GM12878 (cell line): ENCODE measurements at regions not wholly inside any gene's neighbourhood (a gene's known extent, or its start where the extent isn't known, plus 50 kb on each side); places are given as distances from the start of the nearest gene placed in this dataset.

Experiments used
- ATAC-seq: fragments of 200-7000 bp; cut with Tn5 transposase; 3 replicates; pipeline ENCODE4 v1.9.1; 2020; ENCODE audit warnings: mild to moderate bottlenecking, moderate library complexity
- BruUV-seq: library from RNA; stranded (reverse); fragments of 400-500 nt; replicated peaks from 2 replicates; lab custom pipeline; 2021; lab: Mats Ljungman, UMichigan
- CTCF ChIA-PET: fragments of 300-600 bp; sonication (Branson Sonifier 250); formaldehyde crosslinking; extraction: SDS; loops from one replicate; lab custom pipeline; 2021; ENCODE audit warnings: inconsistent platforms; lab: Yijun Ruan, JAX
- POLR2A ChIA-PET: fragments of 350-600 bp; formaldehyde crosslinking; extraction: SDS; loops from one replicate; lab custom pipeline; 2021; ENCODE audit warnings: inconsistent platforms; lab: Charles Lee
- RAD21 ChIA-PET: fragments of 300-600 bp; sonication (Branson Sonifier 250); formaldehyde crosslinking; loops from one replicate; lab custom pipeline; 2023; ENCODE audit warnings: antibody characterized with exemption; ENCODE audit not compliant: unreplicated experiment; lab: Charles Lee
- SMC1A ChIA-PET: fragments of 300-600 bp; sonication (Branson Sonifier 250); formaldehyde crosslinking; loops from one replicate; lab custom pipeline; 2023; ENCODE audit not compliant: unreplicated experiment, uncharacterized antibody; lab: Charles Lee
- DNase-seq: peaks from one replicate; pipeline ENCODE4 v3.0.0-alpha.2; 2011; ENCODE audit warnings: low read depth, low spot score
- FAIRE-seq: peaks from 3 replicates; lab custom pipeline; 2011; peaks lifted over from hg19 to GRCh38; lab: Jason Lieb, UNC
- H2AFZ ChIP-seq: 2 replicates; pipeline ENCODE4 v1.6.0; 2011; ENCODE audit warnings: low read depth, low read length, control low read depth; ENCODE audit not compliant: control insufficient read depth
- H3K27ac ChIP-seq: 2 replicates; pipeline ENCODE4 v1.5.1; 2011; ENCODE audit warnings: control low read depth; ENCODE audit not compliant: control insufficient read depth, insufficient read depth
- H3K27me3 ChIP-seq, 2 experiments: replicated peaks in 1 of 2; 2 replicates each; pipeline versions ENCODE4 v1.6.0 to v1.6.1; 2011; ENCODE audit warnings: low read length in 1 of 2; ENCODE audit not compliant: control insufficient read depth in 2 of 2, insufficient read depth in 2 of 2
- H3K36me3 ChIP-seq, 2 experiments: 2 replicates each; pipeline ENCODE4 v1.5.1; 2011; ENCODE audit warnings: low read length in 1 of 2; ENCODE audit not compliant: control insufficient read depth in 2 of 2, insufficient read depth in 2 of 2
- H3K4me1 ChIP-seq: 2 replicates; pipeline ENCODE4 v1.6.1; 2011; ENCODE audit warnings: mild to moderate bottlenecking, low read length, moderate library complexity, mixed read lengths; ENCODE audit not compliant: control insufficient read depth, insufficient read depth
- H3K4me2 ChIP-seq: 2 replicates; pipeline ENCODE4 v1.6.0; 2011; ENCODE audit warnings: control low read depth; ENCODE audit not compliant: control insufficient read depth, insufficient read depth
- H3K4me3 ChIP-seq: fragments of 200-600 bp; sonication (generic); 2 replicates; pipeline ENCODE4 v1.5.1; 2016
- H3K79me2 ChIP-seq: 2 replicates; pipeline ENCODE4 v1.6.0; 2011; ENCODE audit warnings: low read length; ENCODE audit not compliant: control insufficient read depth, insufficient read depth
- H3K9ac ChIP-seq: 2 replicates; pipeline ENCODE4 v1.8.0; 2011; ENCODE audit warnings: low read length, control low read depth, mixed read lengths; ENCODE audit not compliant: control insufficient read depth, insufficient read depth
- H3K9me3 ChIP-seq: replicated peaks from 3 replicates; pipeline ENCODE4 v1.5.1; 2011; ENCODE audit warnings: mild to moderate bottlenecking, low read length; ENCODE audit not compliant: control insufficient read depth, insufficient read depth
- H4K20me1 ChIP-seq: 2 replicates; pipeline ENCODE4 v1.6.0; 2011; ENCODE audit not compliant: control insufficient read depth, insufficient read depth
- BMI1 ChIP-seq: fragments of 450-650 bp; IDR thresholded peaks from 2 replicates; pipeline ENCODE4 v1.6.1; 2016; ENCODE audit warnings: mild to moderate bottlenecking, moderate library complexity, borderline replicate concordance
- CREB1 ChIP-seq: IDR thresholded peaks from 2 replicates; pipeline ENCODE4 v1.6.1; 2012; ENCODE audit warnings: low read depth, mild to moderate bottlenecking, inconsistent platforms
- EGR1 ChIP-seq, 2 experiments: IDR thresholded peaks; 1 replicate in 1 of 2; 2 replicates in 1 of 2; pipeline ENCODE4 v1.6.1; 2011 to 2012; ENCODE audit warnings: low read depth in 2 of 2, low read length in 2 of 2, borderline replicate concordance in 1 of 2, mild to moderate bottlenecking in 1 of 2, moderate library complexity in 1 of 2
- PAX5 ChIP-seq: IDR thresholded peaks from 2 replicates; pipeline ENCODE4 v1.6.1; 2011; ENCODE audit warnings: low read depth, low read length, borderline replicate concordance
- RUNX3 ChIP-seq: IDR thresholded peaks from 2 replicates; pipeline ENCODE4 v1.6.1; 2012; ENCODE audit warnings: low read length, inconsistent platforms
- SPI1 ChIP-seq: IDR thresholded peaks from 2 replicates; pipeline ENCODE4 v1.6.1; 2011; ENCODE audit warnings: low read depth, mild to moderate bottlenecking, low read length, moderate library complexity, borderline replicate concordance; ENCODE audit not compliant: insufficient read depth
- SUPT20H ChIP-seq: IDR thresholded peaks from 2 replicates; pipeline ENCODE4 v1.6.1; 2011; ENCODE audit warnings: low read depth, mild to moderate bottlenecking, low read length, moderate library complexity, borderline replicate concordance; ENCODE audit not compliant: control insufficient read depth
- ZNF207 ChIP-seq: fragments of 450-650 bp; IDR thresholded peaks from 2 replicates; pipeline ENCODE4 v1.6.1; 2014; ENCODE audit warnings: antibody characterized with exemption, mild to moderate bottlenecking, borderline replicate concordance
- WGBS: methylation state at CpG from one replicate; pipeline ENCODE4 v1.1.6; 2016; ENCODE audit warnings: low lambda C conversion rate; ENCODE audit not compliant: insufficient replicate concordance, insufficient coverage; ENCODE audit errors: missing lambda C conversion rate; 5-methylcytosine and 5-hydroxymethylcytosine counted together
- in situ Hi-C: fragments of 300-500 bp; cut with MboI; formaldehyde crosslinking; loops from 9 replicates; pipeline ENCODE4 v1.14.3; 2018; ENCODE audit warnings: mixed read lengths
- intact Hi-C: fragments of 100-400 bp; cut with micrococcal nuclease; formaldehyde crosslinking; loops from one replicate; pipeline ENCODE4 v1.14.2; 2022; ENCODE audit not compliant: unreplicated experiment
- TF ChIP-seq, protein P1 (sequence below): IDR thresholded peaks from 2 replicates; pipeline ENCODE4 v1.6.1; 2012; ENCODE audit warnings: low read depth, low read length, improper control_type of control experiment
- TF ChIP-seq, protein P2 (sequence below): fragments of 450-650 bp; IDR thresholded peaks from 2 replicates; pipeline ENCODE4 v1.6.1; 2017; ENCODE audit warnings: borderline replicate concordance
- TF ChIP-seq, protein P3 (sequence below): fragments of 450-650 bp; IDR thresholded peaks from 2 replicates; pipeline ENCODE4 v1.6.1; 2018; ENCODE audit warnings: borderline replicate concordance, mild to moderate bottlenecking; ENCODE audit not compliant: partially characterized antibody

DNA sequence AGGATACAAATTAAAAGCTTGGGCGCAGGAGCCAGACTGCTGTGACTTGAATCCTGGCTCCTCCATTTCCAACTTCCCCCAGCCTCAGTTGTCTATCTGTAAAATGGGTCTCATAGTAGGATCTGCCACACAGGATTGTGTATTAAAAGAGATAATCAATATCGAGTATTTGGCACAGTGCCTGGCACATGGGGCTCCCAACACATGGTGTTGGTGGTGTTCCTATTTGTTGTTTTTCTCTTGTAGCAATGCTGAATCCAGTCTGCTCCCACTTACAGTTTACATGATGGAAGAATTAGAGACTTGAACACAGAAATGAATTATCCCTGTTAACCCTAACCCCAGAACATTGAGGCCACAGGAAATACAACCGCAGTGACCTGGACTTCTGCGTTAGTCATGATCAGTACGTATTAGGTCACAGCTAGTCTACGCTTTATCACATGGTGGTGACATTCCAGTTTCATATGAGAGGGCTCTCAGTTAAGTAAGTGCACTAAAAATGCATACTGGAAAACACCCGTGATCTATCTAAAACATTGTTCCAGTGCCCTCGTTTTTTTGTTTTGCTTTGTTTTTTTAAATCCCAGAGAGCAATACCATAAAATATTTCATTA, 169.5 kb upstream of the KLF14 start:
- BruUV-seq: no TSS peak
- peaks cover 10 to 31% of the 10 kb centered on the region in 2 experiments for H3K36me3 ChIP-seq
- peaks cover 60% of the 10 kb centered on the region for H3K79me2 ChIP-seq

More for the DNA sequence above, 169.5 kb upstream of the KLF14 start:
- ChIA-PET CTCF (interaction anchor here (0.6 to 3.2 kb wide), 10 partner anchors 8 to 144 kb away, joined by 3 to 20 read pairs (median 4); no protein-coding TSS in a partner anchor), RAD21 (interaction anchor here (1.4 to 1.5 kb wide), 2 partner anchors 56 to 137 kb away, joined by 3 read pairs; no protein-coding TSS in a partner anchor), POLR2A (interaction anchor here (0.7 kb wide), 1 partner anchor 57 kb away, joined by 3 read pairs; no protein-coding TSS in a partner anchor), SMC1A (interaction anchor here (0.8 to 2.7 kb wide), 9 partner anchors 9 to 136 kb away, joined by 3 to 8 read pairs (median 4); no protein-coding TSS in a partner anchor)
- TF ChIP-seq, protein P1, sequence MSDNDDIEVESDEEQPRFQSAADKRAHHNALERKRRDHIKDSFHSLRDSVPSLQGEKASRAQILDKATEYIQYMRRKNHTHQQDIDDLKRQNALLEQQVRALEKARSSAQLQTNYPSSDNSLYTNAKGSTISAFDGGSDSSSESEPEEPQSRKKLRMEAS: no peak
- TF ChIP-seq PAX5 (no peak), EGR1 (IDR thresholded peaks at IDR 0.05; ENCODE audit: borderline replicate concordance in 1 of 2, low read depth in 2 of 2, low read length in 2 of 2) (no peak), CREB1 (0 out of 2 replicates have a peak, but pooled peaks have one; percentile 35), BMI1 (no peak), SUPT20H (no peak), SPI1 (no peak), ZNF207 (no peak), RUNX3 (peak; percentile 59)
- TF ChIP-seq, protein P2, sequence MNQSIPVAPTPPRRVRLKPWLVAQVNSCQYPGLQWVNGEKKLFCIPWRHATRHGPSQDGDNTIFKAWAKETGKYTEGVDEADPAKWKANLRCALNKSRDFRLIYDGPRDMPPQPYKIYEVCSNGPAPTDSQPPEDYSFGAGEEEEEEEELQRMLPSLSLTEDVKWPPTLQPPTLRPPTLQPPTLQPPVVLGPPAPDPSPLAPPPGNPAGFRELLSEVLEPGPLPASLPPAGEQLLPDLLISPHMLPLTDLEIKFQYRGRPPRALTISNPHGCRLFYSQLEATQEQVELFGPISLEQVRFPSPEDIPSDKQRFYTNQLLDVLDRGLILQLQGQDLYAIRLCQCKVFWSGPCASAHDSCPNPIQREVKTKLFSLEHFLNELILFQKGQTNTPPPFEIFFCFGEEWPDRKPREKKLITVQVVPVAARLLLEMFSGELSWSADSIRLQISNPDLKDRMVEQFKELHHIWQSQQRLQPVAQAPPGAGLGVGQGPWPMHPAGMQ: no peak
- TF ChIP-seq, protein P3, sequence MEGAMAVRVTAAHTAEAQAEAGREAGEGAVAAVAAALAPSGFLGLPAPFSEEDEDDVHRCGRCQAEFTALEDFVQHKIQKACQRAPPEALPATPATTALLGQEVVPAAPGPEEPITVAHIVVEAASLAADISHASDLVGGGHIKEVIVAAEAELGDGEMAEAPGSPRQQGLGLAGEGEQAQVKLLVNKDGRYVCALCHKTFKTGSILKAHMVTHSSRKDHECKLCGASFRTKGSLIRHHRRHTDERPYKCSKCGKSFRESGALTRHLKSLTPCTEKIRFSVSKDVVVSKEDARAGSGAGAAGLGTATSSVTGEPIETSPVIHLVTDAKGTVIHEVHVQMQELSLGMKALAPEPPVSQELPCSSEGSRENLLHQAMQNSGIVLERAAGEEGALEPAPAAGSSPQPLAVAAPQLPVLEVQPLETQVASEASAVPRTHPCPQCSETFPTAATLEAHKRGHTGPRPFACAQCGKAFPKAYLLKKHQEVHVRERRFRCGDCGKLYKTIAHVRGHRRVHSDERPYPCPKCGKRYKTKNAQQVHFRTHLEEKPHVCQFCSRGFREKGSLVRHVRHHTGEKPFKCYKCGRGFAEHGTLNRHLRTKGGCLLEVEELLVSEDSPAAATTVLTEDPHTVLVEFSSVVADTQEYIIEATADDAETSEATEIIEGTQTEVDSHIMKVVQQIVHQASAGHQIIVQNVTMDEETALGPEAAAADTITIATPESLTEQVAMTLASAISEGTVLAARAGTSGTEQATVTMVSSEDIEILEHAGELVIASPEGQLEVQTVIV: no peak
- FAIRE-seq (no peak), ATAC-seq (peak; percentile 9; the same call in 1 of the 3 replicates), DNase-seq (no peak)
- no peak overlapping the region for H2AFZ ChIP-seq
- no peak overlapping the region for H3K9ac ChIP-seq
- H3K4me1 ChIP-seq: peaks cover 43% of the 10 kb centered on the region
- in situ Hi-C loops (loop anchor here (5.0 kb wide), 1 partner anchor 139 kb away; no protein-coding TSS in a partner anchor), intact Hi-C loops (no loop called here)
- H3K27me3 ChIP-seq: no peaks in the 10 kb centered on the region
- no peak overlapping the region for H3K4me2 ChIP-seq
- no peaks in the 10 kb centered on the region; the same call in 1 of the 2 replicates for H4K20me1 ChIP-seq
- no peak overlapping the region for H3K4me3 ChIP-seq
- peaks cover 3% of the 10 kb centered on the region; the same call in 1 of the 3 replicates for H3K9me3 ChIP-seq
- 23% methylated on average over 8 of the region's 8 CpGs for whole genome bisulfite sequencing
- H3K27ac ChIP-seq: no peak overlapping the region
